Osteoblast (primary cell): ENCODE measurements at regions not wholly inside any gene's neighbourhood (a gene's known extent, or its start where the extent isn't known, plus 50 kb on each side); places are given as distances from the start of the nearest gene placed in this dataset.

Experiments
- DNase-seq: peaks from one replicate; pipeline ENCODE4 v3.0.0; 2011; ENCODE audit warnings: low spot score, mixed read lengths; ENCODE audit not compliant: insufficient read length; ENCODE audit errors: missing footprints
- H2AFZ ChIP-seq: 2 replicates; pipeline ENCODE4 v1.6.0; 2011; ENCODE audit warnings: mild to moderate bottlenecking, low read length
- H3K27ac ChIP-seq: 2 replicates; pipeline ENCODE4 v1.5.1; 2011; ENCODE audit warnings: mild to moderate bottlenecking, low read depth, low read length, moderate library complexity
- H3K27me3 ChIP-seq: 2 replicates; pipeline ENCODE4 v1.6.0; 2012; ENCODE audit warnings: mild to moderate bottlenecking, control low read depth, inconsistent platforms, low read length, moderate library complexity; ENCODE audit not compliant: insufficient read depth
- H3K36me3 ChIP-seq: 2 replicates; pipeline ENCODE4 v1.5.1; 2011; ENCODE audit warnings: mild to moderate bottlenecking, low read length, control low read depth, moderate library complexity; ENCODE audit not compliant: insufficient read depth
- H3K4me1 ChIP-seq: 2 replicates; pipeline ENCODE4 v1.5.1; 2011; ENCODE audit warnings: mild to moderate bottlenecking, low read length, control low read depth, moderate library complexity; ENCODE audit not compliant: insufficient read depth
- H3K4me2 ChIP-seq: 2 replicates; pipeline ENCODE4 v1.6.0; 2011; ENCODE audit warnings: mild to moderate bottlenecking, low read length; ENCODE audit not compliant: insufficient read depth
- H3K4me3 ChIP-seq: fragments of 200-600 bp; sonication (generic); 3 replicates; pipeline ENCODE4 v1.5.1; 2012; ENCODE audit warnings: mild to moderate bottlenecking, low read length, inconsistent platforms; ENCODE audit not compliant: insufficient read depth
- H3K79me2 ChIP-seq: 2 replicates; pipeline ENCODE4 v1.6.0; 2012; ENCODE audit warnings: mild to moderate bottlenecking, low read length, control low read depth, inconsistent platforms; ENCODE audit not compliant: insufficient read depth
- H3K9me3 ChIP-seq: 2 replicates; pipeline ENCODE4 v1.5.1; 2011; ENCODE audit warnings: low read depth, low read length, control low read depth
- H4K20me1 ChIP-seq: 2 replicates; pipeline ENCODE4 v1.6.0; 2012; ENCODE audit warnings: mild to moderate bottlenecking, low read length, control low read depth; ENCODE audit not compliant: insufficient read depth
- CTCF ChIP-seq: IDR thresholded peaks from 2 replicates; pipeline ENCODE4 v1.5.1; 2011; ENCODE audit warnings: mild to moderate bottlenecking, low read depth, low read length, moderate library complexity; ENCODE audit errors: extremely low read depth

- no peak overlapping the region for H3K27ac ChIP-seq
- H3K36me3 ChIP-seq, result no peaks in the 10 kb centered on the region
- H3K4me3 ChIP-seq, result no peak overlapping the region
- no peak for TF ChIP-seq CTCF
- no peak for DNase-seq
- H4K20me1 ChIP-seq, result no peaks in the 10 kb centered on the region
- no peaks in the 10 kb centered on the region for H3K4me1 ChIP-seq
- no peak overlapping the region for H2AFZ ChIP-seq
- no peak overlapping the region for H3K4me2 ChIP-seq
- no peaks in the 10 kb centered on the region for H3K9me3 ChIP-seq
- no peaks in the 10 kb centered on the region for H3K79me2 ChIP-seq
- H3K27me3 ChIP-seq, result no peaks in the 10 kb centered on the region
Observed at GRCh38 chr22:48864748-48865147, 962.9 kb downstream of the BRD1 start.

DNA sequence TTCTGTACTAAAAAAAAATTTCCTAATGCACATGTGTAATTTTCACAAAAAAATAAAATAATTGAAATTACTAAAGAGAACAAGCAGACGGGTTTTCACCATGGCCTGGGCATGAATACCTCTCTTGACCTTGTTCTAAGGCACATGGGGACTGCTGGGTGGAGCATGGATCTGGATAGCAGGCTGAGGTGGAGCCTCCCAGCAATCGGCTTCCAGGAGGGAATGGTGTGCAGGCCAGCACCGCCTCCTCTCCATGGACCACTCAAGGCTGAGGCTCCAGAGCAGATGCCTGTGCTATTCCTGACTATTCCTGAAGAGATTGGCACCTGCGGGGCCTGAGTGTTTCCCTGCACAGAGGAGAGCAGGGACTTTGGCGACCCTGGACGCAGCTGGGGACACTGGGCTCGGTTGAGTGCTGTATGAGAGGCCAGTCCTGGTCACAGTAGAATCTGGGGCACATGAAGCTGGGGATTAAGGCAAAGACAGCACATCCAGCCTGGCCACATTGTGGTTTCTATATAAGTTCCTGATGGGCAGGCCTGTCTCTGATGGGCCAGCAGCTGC, 963.6 kb downstream of the BRD1 start:
- DNase-seq, result no peak
- Histone ChIP-seq H3K27ac (no peak overlapping the region), H3K36me3 (no peaks in the 10 kb centered on the region), H3K4me3 (no peak overlapping the region), H3K79me2 (no peaks in the 10 kb centered on the region), H3K27me3 (no peaks in the 10 kb centered on the region), H3K4me2 (no peak overlapping the region), H4K20me1 (no peaks in the 10 kb centered on the region), H2AFZ (no peak overlapping the region), H3K4me1 (no peaks in the 10 kb centered on the region), H3K9me3 (no peaks in the 10 kb centered on the region)
- no peak for TF ChIP-seq CTCF

- Histone ChIP-seq H3K9me3 (no peaks in the 10 kb centered on the region), H4K20me1 (no peaks in the 10 kb centered on the region), H2AFZ (no peak overlapping the region), H3K36me3 (no peaks in the 10 kb centered on the region), H3K79me2 (no peaks in the 10 kb centered on the region), H3K27me3 (no peaks in the 10 kb centered on the region), H3K4me1 (no peaks in the 10 kb centered on the region), H3K4me3 (no peak overlapping the region), H3K27ac (no peak overlapping the region), H3K4me2 (no peak overlapping the region)
- TF ChIP-seq CTCF, result no peak
- DNase-seq, result no peak
Observed at GRCh38 chr22:48860557-48860956, 967.1 kb downstream of the BRD1 start.

DNA sequence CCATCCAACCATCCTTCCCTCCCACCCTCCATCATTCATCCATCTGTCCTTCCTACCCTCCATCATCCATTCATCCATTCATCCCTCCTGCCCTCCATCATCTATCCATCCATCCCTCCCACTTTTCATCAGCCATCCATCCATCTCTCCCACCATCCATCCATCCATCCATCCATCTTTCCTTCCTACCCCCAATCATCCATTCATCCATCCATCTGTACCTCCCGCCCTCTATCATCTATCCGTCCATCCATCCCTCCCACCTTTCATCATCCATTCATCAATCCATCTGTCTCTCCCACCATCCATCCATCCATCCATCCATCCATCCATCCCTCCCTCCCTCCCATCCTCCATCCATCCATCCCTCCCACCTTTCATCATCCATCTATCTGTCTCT, 968.8 kb downstream of the BRD1 start:
- H3K36me3 ChIP-seq, result no peaks in the 10 kb centered on the region
- no peaks in the 10 kb centered on the region for H3K4me1 ChIP-seq
- DNase-seq, result no peak
- H4K20me1 ChIP-seq, result no peaks in the 10 kb centered on the region
- no peaks in the 10 kb centered on the region for H3K9me3 ChIP-seq
- no peak overlapping the region for H2AFZ ChIP-seq
- no peak overlapping the region for H3K4me3 ChIP-seq
- no peak for TF ChIP-seq CTCF
- no peaks in the 10 kb centered on the region for H3K79me2 ChIP-seq
- no peak overlapping the region for H3K4me2 ChIP-seq
- H3K27me3 ChIP-seq, result no peaks in the 10 kb centered on the region
- H3K27ac ChIP-seq, result no peak overlapping the region
